GM10266 (cell line): ENCODE measurements at regions not wholly inside any gene's neighbourhood (a gene's known extent, or its start where the extent isn't known, plus 50 kb on each side); places are given as distances from the start of the nearest gene placed in this dataset.

ENCODE experiments used
- DNase-seq: peaks from one replicate; pipeline ENCODE4 v3.0.0; 2012; ENCODE audit errors: extremely low spot score
- CTCF ChIP-seq: IDR thresholded peaks from 2 replicates; pipeline ENCODE4 v1.5.1; 2012; ENCODE audit warnings: mild to moderate bottlenecking, low read depth; ENCODE audit not compliant: control insufficient read depth, insufficient read depth; ENCODE audit errors: missing control alignments

- no peak for TF ChIP-seq CTCF
Observed at GRCh38 chr2:126220331-126220730, 435.6 kb upstream of the GYPC start.

GRCh38 chr2:126221506-126221905 is 434.5 kb upstream of the GYPC start:
- no peak for TF ChIP-seq CTCF
- no peak for DNase-seq

More at GRCh38 chr2:126220331-126220730, 435.6 kb upstream of the GYPC start:
- no peak for DNase-seq

GRCh38 chr2:126222278-126222677 is 433.7 kb upstream of the GYPC start:
- no peak for TF ChIP-seq CTCF
- DNase-seq, result no peak

- DNase-seq, result no peak
- no peak for TF ChIP-seq CTCF
Observed at GRCh38 chr2:126224776-126225175, 431.2 kb upstream of the GYPC start.

GRCh38 chr2:126227250-126227649 is 428.7 kb upstream of the GYPC start:
- DNase-seq, result no peak

GRCh38 chr2:126228531-126228930 is 427.4 kb upstream of the GYPC start:
- DNase-seq, result no peak
- TF ChIP-seq CTCF, result no peak

More at GRCh38 chr2:126227250-126227649, 428.7 kb upstream of the GYPC start:
- TF ChIP-seq CTCF, result no peak

GRCh38 chr2:126238251-126238650 is 417.7 kb upstream of the GYPC start:
- no peak for DNase-seq
- no peak for TF ChIP-seq CTCF
